A673 (cell line): ENCODE measurements at regions not wholly inside any gene's neighbourhood (a gene's known extent, or its start where the extent isn't known, plus 50 kb on each side); places are given as distances from the start of the nearest gene placed in this dataset.

Experiments
- CTCF ChIP-seq: fragments of 300-800, 200-600 bp; sonication (generic); conservative IDR thresholded peaks from 2 replicates; pipeline ENCODE4 v1.5.1; 2017; ENCODE audit warnings: low read depth, mild to moderate bottlenecking, antibody characterized with exemption, low read length, moderate library complexity, mixed read lengths
- EZH2 ChIP-seq: fragments of 200-600 bp; sonication (generic); IDR thresholded peaks from 2 replicates; pipeline ENCODE4 v1.6.1; 2017; ENCODE audit warnings: borderline replicate concordance, low read depth, mild to moderate bottlenecking, mixed read lengths, antibody characterized with exemption, low read length; ENCODE audit not compliant: poor library complexity, severe bottlenecking

- TF ChIP-seq CTCF (no peak), EZH2 (no peak)
Measured at GRCh38 chr15:75782926-75783325, 60.3 kb upstream of the UBE2Q2 start.
